HepG2 (cell line): ENCODE measurements at regions not wholly inside any gene's neighbourhood (a gene's known extent, or its start where the extent isn't known, plus 50 kb on each side); places are given as distances from the start of the nearest gene placed in this dataset.

Experiments used
- CTCF ChIP-seq: sonication (generic); formaldehyde crosslinking; IDR thresholded peaks from 2 replicates; pipeline ENCODE4 v1.5.0; 2020; ENCODE audit warnings: mild to moderate bottlenecking, missing genetic modification reagents, moderate library complexity
- FOXA1 ChIP-seq, 2 experiments: fragments of 450-650 bp in 1 of 2; sonication (generic) in 1 of 2; formaldehyde crosslinking in 1 of 2; IDR thresholded peaks; 2 replicates each; pipeline versions ENCODE4 v1.4.0 to v1.6.1; 2016 to 2020; ENCODE audit warnings: missing genetic modification reagents in 1 of 2
- JUN ChIP-seq: sonication (generic); formaldehyde crosslinking; IDR thresholded peaks from 2 replicates; pipeline ENCODE4 v1.4.0; 2020; ENCODE audit warnings: mild to moderate bottlenecking, missing genetic modification reagents
- ZNF24 ChIP-seq: fragments of 450-650 bp; IDR thresholded peaks from 2 replicates; pipeline ENCODE4 v1.6.1; 2017; ENCODE audit warnings: antibody characterized with exemption, mild to moderate bottlenecking
- ZNF280B ChIP-seq: sonication (generic); formaldehyde crosslinking; IDR thresholded peaks from 2 replicates; pipeline ENCODE4 v1.5.0; 2020; ENCODE audit warnings: missing genetic modification reagents, mild to moderate bottlenecking, borderline replicate concordance
- TF ChIP-seq, protein P1 (sequence below), 2 experiments: sonication (generic) in 1 of 2; formaldehyde crosslinking in 1 of 2; IDR thresholded peaks; 2 replicates each; pipeline versions ENCODE4 v1.5.1 to v1.6.1; 2011 to 2020; ENCODE audit warnings: borderline replicate concordance in 1 of 2, low read depth in 1 of 2, low read length in 1 of 2, mild to moderate bottlenecking in 1 of 2, missing genetic modification reagents in 1 of 2, moderate library complexity in 1 of 2

- TF ChIP-seq JUN (CRISPR knock-in tag) (no peak), ZNF24 (no peak), CTCF (CRISPR knock-in tag) (no peak), FOXA1 (IDR thresholded peaks at IDR 0.05) (no peak), FOXA1 (CRISPR knock-in tag; IDR thresholded peaks at IDR 0.05) (no peak), ZNF280B (no peak)
- TF ChIP-seq, protein P1, sequence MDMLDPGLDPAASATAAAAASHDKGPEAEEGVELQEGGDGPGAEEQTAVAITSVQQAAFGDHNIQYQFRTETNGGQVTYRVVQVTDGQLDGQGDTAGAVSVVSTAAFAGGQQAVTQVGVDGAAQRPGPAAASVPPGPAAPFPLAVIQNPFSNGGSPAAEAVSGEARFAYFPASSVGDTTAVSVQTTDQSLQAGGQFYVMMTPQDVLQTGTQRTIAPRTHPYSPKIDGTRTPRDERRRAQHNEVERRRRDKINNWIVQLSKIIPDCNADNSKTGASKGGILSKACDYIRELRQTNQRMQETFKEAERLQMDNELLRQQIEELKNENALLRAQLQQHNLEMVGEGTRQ (IDR thresholded peaks at IDR 0.05; ENCODE audit: low read depth, low read length) = no peak
- TF ChIP-seq, protein P1 (CRISPR knock-in tag; IDR thresholded peaks at IDR 0.05; ENCODE audit: borderline replicate concordance) = no peak
Measured at GRCh38 chr7:93043385-93043985, 74.3 kb downstream of the SAMD9 start.
